K562 (cell line): ENCODE measurements at regions not wholly inside any gene's neighbourhood (a gene's known extent, or its start where the extent isn't known, plus 50 kb on each side); places are given as distances from the start of the nearest gene placed in this dataset.

Source experiments
- ATAC-seq: fragments of 200-7000 bp; cut with Tn5 transposase; 3 replicates; pipeline ENCODE4 v1.9.1; 2020; ENCODE audit warnings: moderate library complexity
- BruUV-seq: library from RNA; stranded (reverse); fragments of 400-500 nt; replicated peaks from 2 replicates; lab custom pipeline; 2021; lab: Mats Ljungman, UMichigan
- CTCF ChIA-PET: fragments of 300-600 bp; formaldehyde crosslinking; extraction: SDS; loops from one replicate; lab custom pipeline; 2021; ENCODE audit warnings: low intra/inter-chr PET ratio; lab: Yijun Ruan, JAX
- POLR2A ChIA-PET: fragments of 300-600, 350-650 bp; sonication (Branson Sonifier 250); formaldehyde crosslinking; extraction: SDS; loops from one replicate; lab custom pipeline; 2021; ENCODE audit warnings: antibody characterized with exemption, inconsistent platforms; lab: Yijun Ruan, JAX
- DNase-seq, 4 experiments: peaks; one replicate each; pipeline versions ENCODE4 v3.0.0 to v3.0.0-alpha.2; 2011 to 2018; ENCODE audit warnings: low spot score in 3 of 4, mixed read lengths in 3 of 4; ENCODE audit errors: extremely low read depth in 1 of 4
- FAIRE-seq: peaks from 2 replicates; lab custom pipeline; 2011; peaks lifted over from hg19 to GRCh38; lab: Jason Lieb, UNC
- H2AFZ ChIP-seq: 2 replicates; pipeline ENCODE4 v1.6.0; 2011; ENCODE audit warnings: low read depth, low read length, control low read depth, inconsistent platforms
- H3K27ac ChIP-seq: fragments of 200-600 bp; 3 replicates; pipeline ENCODE4 v1.8.0; 2011; ENCODE audit warnings: low read depth, mild to moderate bottlenecking, control low read depth, inconsistent platforms, low read length, moderate library complexity, mixed read lengths; ENCODE audit errors: extremely low read depth
- H3K27me3 ChIP-seq, 2 experiments: fragments of 300-600 bp in 1 of 2; 2 replicates in 1 of 2; 3 replicates in 1 of 2; pipeline versions ENCODE4 v1.6.0 to v1.8.0; 2011; ENCODE audit warnings: inconsistent platforms in 2 of 2, low read length in 2 of 2, mild to moderate bottlenecking in 1 of 2, mixed read lengths in 1 of 2, moderate library complexity in 1 of 2; ENCODE audit not compliant: control insufficient read depth in 2 of 2, insufficient read depth in 2 of 2
- H3K36me3 ChIP-seq: fragments of 300-600 bp; 3 replicates; pipeline ENCODE4 v1.8.0; 2011; ENCODE audit warnings: mild to moderate bottlenecking, low read length, inconsistent platforms; ENCODE audit not compliant: control insufficient read depth, insufficient read depth
- H3K4me1 ChIP-seq, 2 experiments: fragments of 200-600 bp in 1 of 2; replicated peaks in 1 of 2; 2 replicates in 1 of 2; 3 replicates in 1 of 2; pipeline versions ENCODE4 v1.5.1 to v1.8.0; 2011; ENCODE audit warnings: inconsistent platforms in 2 of 2, low read length in 2 of 2, mild to moderate bottlenecking in 1 of 2, mixed read lengths in 1 of 2, moderate library complexity in 1 of 2; ENCODE audit not compliant: control insufficient read depth in 2 of 2, insufficient read depth in 2 of 2
- H3K4me2 ChIP-seq: 2 replicates; pipeline ENCODE4 v1.6.1; 2011; ENCODE audit warnings: low read length, control low read depth, inconsistent platforms, mixed read lengths; ENCODE audit not compliant: insufficient read depth
- H3K4me3 ChIP-seq: fragments of 200-600 bp; sonication (generic), shearing (Covaris generic); 2 replicates; pipeline ENCODE4 v1.5.1; 2016; ENCODE audit warnings: control low read depth, inconsistent platforms
- H3K79me2 ChIP-seq: fragments of 200-600 bp; 3 replicates; pipeline ENCODE4 v1.8.0; 2011; ENCODE audit warnings: low read length, inconsistent platforms; ENCODE audit not compliant: control insufficient read depth, insufficient read depth
- H3K9ac ChIP-seq, 2 experiments: 2 replicates each; pipeline versions ENCODE4 v1.6.0 to v1.6.1; 2011; ENCODE audit warnings: low read depth in 2 of 2, low read length in 2 of 2, control low read depth in 1 of 2, inconsistent platforms in 1 of 2, mild to moderate bottlenecking in 1 of 2, mixed read lengths in 1 of 2; ENCODE audit not compliant: insufficient read depth in 1 of 2
- H3K9me1 ChIP-seq: one replicate; pipeline ENCODE4 v1.6.0; 2011; ENCODE audit warnings: inconsistent platforms, mild to moderate bottlenecking, low read length, moderate library complexity; ENCODE audit not compliant: control insufficient read depth, insufficient read depth
- H3K9me3 ChIP-seq: replicated peaks from 2 replicates; pipeline ENCODE4 v1.5.1; 2011; ENCODE audit warnings: low read depth, low read length, inconsistent platforms; ENCODE audit not compliant: control insufficient read depth, insufficient read depth
- H4K20me1 ChIP-seq: replicated peaks from 2 replicates; pipeline ENCODE4 v1.6.1; 2011; ENCODE audit warnings: low read length, inconsistent platforms, mixed read lengths; ENCODE audit not compliant: control insufficient read depth, insufficient read depth
- IFI16 ChIP-seq: fragments of 250-450 bp; sonication (Bioruptor Pico); IDR thresholded peaks from 2 replicates; pipeline ENCODE4 v2.1.2; 2022; ENCODE audit warnings: mild to moderate bottlenecking, inconsistent platforms
- MEF2A ChIP-seq: IDR thresholded peaks from 2 replicates; pipeline ENCODE4 v1.6.1; 2011; ENCODE audit warnings: low read depth, mild to moderate bottlenecking, low read length, moderate library complexity; ENCODE audit not compliant: control insufficient read depth
- PTBP1 ChIP-seq: fragments of 200-400 bp; formaldehyde crosslinking; IDR thresholded peaks from 2 replicates; pipeline ENCODE4 v1.6.1; 2017; ENCODE audit warnings: low read depth, low read length
- RCOR1 ChIP-seq, 2 experiments: IDR thresholded peaks; 2 replicates each; pipeline ENCODE4 v1.6.1; 2012; ENCODE audit warnings: low read depth in 2 of 2, low read length in 2 of 2, borderline replicate concordance in 1 of 2, improper control_type of control experiment in 1 of 2
- TFAP4 ChIP-seq: sonication (generic); formaldehyde crosslinking; IDR thresholded peaks from 2 replicates; pipeline ENCODE4 v1.8.0; 2022; ENCODE audit warnings: missing genetic modification reagents, mild to moderate bottlenecking, moderate library complexity, borderline replicate concordance
- TRIM28 ChIP-seq: fragments of 450-650 bp; IDR thresholded peaks from 2 replicates; pipeline ENCODE4 v1.6.1; 2017
- YBX1 ChIP-seq: fragments of 450-650 bp; IDR thresholded peaks from 2 replicates; pipeline ENCODE4 v1.7.1; 2016; ENCODE audit warnings: mild to moderate bottlenecking
- ZNF239 ChIP-seq: fragments of 250-450 bp; sonication (Bioruptor Pico); IDR thresholded peaks from 2 replicates; pipeline ENCODE4 v1.4.0; 2020; ENCODE audit warnings: mild to moderate bottlenecking
- ZNF609 ChIP-seq: sonication (generic); formaldehyde crosslinking; IDR thresholded peaks from 2 replicates; pipeline ENCODE4 v1.8.1; 2023; ENCODE audit warnings: missing genetic modification reagents, mild to moderate bottlenecking, borderline replicate concordance
- ZNF830 ChIP-seq: fragments of 250-450 bp; sonication (Bioruptor Pico); IDR thresholded peaks from 2 replicates; pipeline ENCODE4 v1.5.0; 2021; ENCODE audit warnings: mild to moderate bottlenecking
- WGBS: fragments of 100-300 bp; shearing (Covaris generic); methylation state at CpG from one replicate; pipeline ENCODE4 v1.1.6; 2016; ENCODE audit warnings: low coverage, mixed read lengths; ENCODE audit not compliant: insufficient coverage; ENCODE audit errors: missing lambda C conversion rate; 5-methylcytosine and 5-hydroxymethylcytosine counted together
- in situ Hi-C: fragments of 300-500 bp; cut with MboI; formaldehyde crosslinking; loops from 4 replicates; pipeline ENCODE4 v1.15.0; 2018; ENCODE audit warnings: inconsistent platforms, mixed read lengths
- intact Hi-C: fragments of 100-400 bp; cut with micrococcal nuclease; formaldehyde crosslinking; loops from 2 replicates; pipeline ENCODE4 v1.14.2; 2022
- TF ChIP-seq, protein P1 (sequence below): fragments of 450-650 bp; IDR thresholded peaks from 2 replicates; pipeline ENCODE4 v1.7.0; 2016; ENCODE audit warnings: borderline replicate concordance
- TF ChIP-seq, protein P2 (sequence below): fragments of 450-650 bp; conservative IDR thresholded peaks from 2 replicates; pipeline ENCODE4 v1.6.1; 2016; ENCODE audit warnings: missing genetic modification characterization, low read depth, mild to moderate bottlenecking, missing compliant biosample characterization, moderate library complexity

GRCh38 chr5:87129046-87129445 is 138.6 kb upstream of the RASA1 start:
- Histone ChIP-seq H4K20me1 (no peaks in the 10 kb centered on the region), H3K9ac (no peak overlapping the region), H3K27me3 (no peaks in the 10 kb centered on the region), H3K9me3 (no peaks in the 10 kb centered on the region), H3K79me2 (no peaks in the 10 kb centered on the region), H3K9me1 (no peaks in the 10 kb centered on the region), H3K4me2 (no peak overlapping the region), H3K36me3 (no peaks in the 10 kb centered on the region), H3K4me3 (no peak overlapping the region), H2AFZ (no peak overlapping the region), H3K4me1 (no peaks in the 10 kb centered on the region), H3K27ac (no peak overlapping the region)
- in situ Hi-C loops (no loop called here), intact Hi-C loops (no loop called here)
- BruUV-seq = no TSS peak
- ATAC-seq (no peak), DNase-seq (no peak), FAIRE-seq (no peak)
- 5% methylated on average over 1 of the region's 1 CpG for WGBS
- POLR2A ChIA-PET = interaction anchor here (1.2 kb wide), 1 partner anchor 48 kb away, joined by 4 read pairs; no protein-coding TSS in a partner anchor
- CTCF ChIA-PET = no interaction called here
- no peak for TF ChIP-seq ZNF239 (CRISPR knock-in tag)
- TF ChIP-seq, protein P1, sequence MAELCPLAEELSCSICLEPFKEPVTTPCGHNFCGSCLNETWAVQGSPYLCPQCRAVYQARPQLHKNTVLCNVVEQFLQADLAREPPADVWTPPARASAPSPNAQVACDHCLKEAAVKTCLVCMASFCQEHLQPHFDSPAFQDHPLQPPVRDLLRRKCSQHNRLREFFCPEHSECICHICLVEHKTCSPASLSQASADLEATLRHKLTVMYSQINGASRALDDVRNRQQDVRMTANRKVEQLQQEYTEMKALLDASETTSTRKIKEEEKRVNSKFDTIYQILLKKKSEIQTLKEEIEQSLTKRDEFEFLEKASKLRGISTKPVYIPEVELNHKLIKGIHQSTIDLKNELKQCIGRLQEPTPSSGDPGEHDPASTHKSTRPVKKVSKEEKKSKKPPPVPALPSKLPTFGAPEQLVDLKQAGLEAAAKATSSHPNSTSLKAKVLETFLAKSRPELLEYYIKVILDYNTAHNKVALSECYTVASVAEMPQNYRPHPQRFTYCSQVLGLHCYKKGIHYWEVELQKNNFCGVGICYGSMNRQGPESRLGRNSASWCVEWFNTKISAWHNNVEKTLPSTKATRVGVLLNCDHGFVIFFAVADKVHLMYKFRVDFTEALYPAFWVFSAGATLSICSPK = no peak
- TF ChIP-seq IFI16 = no peak
- no peak for TF ChIP-seq MEF2A
- TF ChIP-seq ZNF609 (CRISPR knock-in tag) = no peak
- TF ChIP-seq PTBP1 = no peak
- no peak for TF ChIP-seq ZNF830 (CRISPR knock-in tag)
- TF ChIP-seq TFAP4 (CRISPR knock-in tag) = no peak
- TF ChIP-seq RCOR1 (IDR thresholded peaks at IDR 0.05; ENCODE audit: borderline replicate concordance in 1 of 2, low read depth in 2 of 2, low read length in 2 of 2) = no peak
- TF ChIP-seq TRIM28 = no peak
- TF ChIP-seq, protein P2, sequence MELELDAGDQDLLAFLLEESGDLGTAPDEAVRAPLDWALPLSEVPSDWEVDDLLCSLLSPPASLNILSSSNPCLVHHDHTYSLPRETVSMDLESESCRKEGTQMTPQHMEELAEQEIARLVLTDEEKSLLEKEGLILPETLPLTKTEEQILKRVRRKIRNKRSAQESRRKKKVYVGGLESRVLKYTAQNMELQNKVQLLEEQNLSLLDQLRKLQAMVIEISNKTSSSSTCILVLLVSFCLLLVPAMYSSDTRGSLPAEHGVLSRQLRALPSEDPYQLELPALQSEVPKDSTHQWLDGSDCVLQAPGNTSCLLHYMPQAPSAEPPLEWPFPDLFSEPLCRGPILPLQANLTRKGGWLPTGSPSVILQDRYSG (tag) = no peak
- no peak for TF ChIP-seq YBX1
